HepG2 (cell line): ENCODE measurements at regions not wholly inside any gene's neighbourhood (a gene's known extent, or its start where the extent isn't known, plus 50 kb on each side); places are given as distances from the start of the nearest gene placed in this dataset.

Experiments
- ATAC-seq: fragments of 200-7000 bp; cut with Tn5 transposase; 3 replicates; pipeline ENCODE4 v1.9.1; 2020; ENCODE audit warnings: mild to moderate bottlenecking, moderate library complexity
- BruUV-seq: library from RNA; stranded (reverse); fragments of 400-500 nt; replicated peaks from 2 replicates; lab custom pipeline; 2021; lab: Mats Ljungman, UMichigan
- CTCF ChIA-PET: fragments of 300-600 bp; formaldehyde crosslinking; extraction: SDS; loops from one replicate; lab custom pipeline; 2021; ENCODE audit warnings: low total read pairs, inconsistent platforms, low intra/inter-chr PET ratio; lab: Yijun Ruan, JAX
- POLR2A ChIA-PET: fragments of 350-600 bp; sonication (Branson Sonifier 250); formaldehyde crosslinking; loops from one replicate; lab custom pipeline; 2020; ENCODE audit warnings: antibody characterized with exemption, inconsistent platforms; lab: Yijun Ruan, JAX
- DNase-seq: peaks from one replicate; pipeline ENCODE4 v3.0.0-alpha.2; 2015; ENCODE audit warnings: low spot score
- FAIRE-seq: peaks from 3 replicates; lab custom pipeline; 2011; peaks lifted over from hg19 to GRCh38; lab: Jason Lieb, UNC
- H2AFZ ChIP-seq: one replicate; pipeline ENCODE4 v1.6.1; 2011; ENCODE audit warnings: low read length, inconsistent platforms
- H3K27ac ChIP-seq: fragments of 300-600 bp; 3 replicates; pipeline ENCODE4 v1.8.0; 2011; ENCODE audit warnings: mixed run types, mild to moderate bottlenecking, mixed read lengths, low read length, inconsistent platforms; ENCODE audit not compliant: insufficient read depth; ENCODE audit errors: extremely low read length
- H3K27me3 ChIP-seq, 2 experiments: fragments of 200-600 bp in 1 of 2; 2 replicates in 1 of 2; 3 replicates in 1 of 2; pipeline versions ENCODE4 v1.6.0 to v1.8.0; 2011; ENCODE audit warnings: low read length in 2 of 2, mild to moderate bottlenecking in 2 of 2, moderate library complexity in 2 of 2, inconsistent platforms in 1 of 2; ENCODE audit not compliant: insufficient read depth in 2 of 2, control insufficient read depth in 1 of 2
- H3K36me3 ChIP-seq, 2 experiments: fragments of 200-600 bp in 1 of 2; replicated peaks in 1 of 2; 2 replicates in 1 of 2; 3 replicates in 1 of 2; pipeline versions ENCODE4 v1.5.1 to v1.8.0; 2011; ENCODE audit warnings: low read length in 2 of 2, inconsistent platforms in 1 of 2; ENCODE audit not compliant: insufficient read depth in 2 of 2, control insufficient read depth in 1 of 2
- H3K4me1 ChIP-seq: 2 replicates; pipeline ENCODE4 v1.5.1; 2012; ENCODE audit warnings: low read length, inconsistent platforms; ENCODE audit not compliant: insufficient read depth
- H3K4me2 ChIP-seq: 2 replicates; pipeline ENCODE4 v1.6.0; 2011; ENCODE audit warnings: low read depth, low read length, inconsistent platforms
- H3K4me3 ChIP-seq, 3 experiments: fragments of 200-600 bp in 1 of 3; sonication (generic), shearing (Covaris generic) in 1 of 3; replicated peaks in 1 of 3; 2 replicates each; pipeline ENCODE4 v1.5.1; 2011 to 2016; ENCODE audit warnings: low read length in 3 of 3, inconsistent platforms in 2 of 3, low read depth in 2 of 3, mild to moderate bottlenecking in 2 of 3, control low read depth in 1 of 3, mixed read lengths in 1 of 3; ENCODE audit not compliant: insufficient read depth in 1 of 3
- H3K79me2 ChIP-seq: one replicate; pipeline ENCODE4 v1.6.1; 2011; ENCODE audit warnings: low read length, inconsistent platforms; ENCODE audit not compliant: insufficient read depth
- H3K9ac ChIP-seq: 2 replicates; pipeline ENCODE4 v1.6.0; 2011; ENCODE audit warnings: mild to moderate bottlenecking, low read depth, low read length, inconsistent platforms; ENCODE audit not compliant: insufficient read depth
- H3K9me3 ChIP-seq: 2 replicates; pipeline ENCODE4 v1.5.1; 2012; ENCODE audit warnings: mild to moderate bottlenecking, low read length
- H4K20me1 ChIP-seq: 2 replicates; pipeline ENCODE4 v1.6.0; 2011; ENCODE audit warnings: inconsistent platforms, mild to moderate bottlenecking, low read length, moderate library complexity; ENCODE audit not compliant: insufficient read depth
- ADNP ChIP-seq: sonication (generic); formaldehyde crosslinking; IDR thresholded peaks from 2 replicates; pipeline ENCODE4 v1.4.0; 2020; ENCODE audit warnings: missing genetic modification reagents
- ATM ChIP-seq: fragments of 450-650 bp; IDR thresholded peaks from 2 replicates; pipeline ENCODE4 v1.7.1; 2017; ENCODE audit warnings: mild to moderate bottlenecking, borderline replicate concordance
- KAT2B ChIP-seq: fragments of 150-350 bp; IDR thresholded peaks from 2 replicates; pipeline ENCODE4 v1.6.1; 2014; ENCODE audit warnings: low read depth, low read length, borderline replicate concordance
- KDM1A ChIP-seq: IDR thresholded peaks from 2 replicates; pipeline ENCODE4 v1.6.1; 2016; ENCODE audit warnings: missing compliant biosample characterization
- KDM5A ChIP-seq: fragments of 200-600 bp; sonication (generic); IDR thresholded peaks from 2 replicates; pipeline ENCODE4 v1.7.0; 2018; ENCODE audit warnings: antibody characterized with exemption, mild to moderate bottlenecking, low read length, borderline replicate concordance
- KDM5B ChIP-seq: sonication (generic); formaldehyde crosslinking; IDR thresholded peaks from 2 replicates; pipeline ENCODE4 v1.4.0; 2020; ENCODE audit warnings: missing genetic modification reagents, mild to moderate bottlenecking, borderline replicate concordance
- MAFK ChIP-seq, 2 experiments: IDR thresholded peaks in 1 of 2; conservative IDR thresholded peaks in 1 of 2; 2 replicates each; pipeline ENCODE4 v1.6.1; 2011; ENCODE audit warnings: improper control_type of control experiment in 2 of 2, low read length in 2 of 2
- MBD4 ChIP-seq: IDR thresholded peaks from 2 replicates; pipeline ENCODE4 v1.6.1; 2012; ENCODE audit warnings: low read length, inconsistent platforms, borderline replicate concordance
- NCOA1 ChIP-seq: sonication (generic); formaldehyde crosslinking; IDR thresholded peaks from 2 replicates; pipeline ENCODE4 v1.9.0; 2021; ENCODE audit warnings: missing genetic modification reagents
- NFYC ChIP-seq: IDR thresholded peaks from 2 replicates; pipeline ENCODE4 v1.6.1; 2016; ENCODE audit warnings: missing genetic modification reagents, missing compliant biosample characterization
- PATZ1 ChIP-seq: sonication (generic); formaldehyde crosslinking; IDR thresholded peaks from 2 replicates; pipeline ENCODE4 v1.4.0; 2020; ENCODE audit warnings: missing genetic modification reagents
- RFXAP ChIP-seq: sonication (generic); formaldehyde crosslinking; IDR thresholded peaks from 2 replicates; pipeline ENCODE4 v1.4.0; 2020; ENCODE audit warnings: missing genetic modification reagents, borderline replicate concordance
- SRSF9 ChIP-seq: fragments of 200-400 bp; formaldehyde crosslinking; IDR thresholded peaks from 2 replicates; pipeline ENCODE4 v1.6.1; 2018; ENCODE audit warnings: borderline replicate concordance, mild to moderate bottlenecking, low read depth, low read length; ENCODE audit not compliant: insufficient read depth, poor library complexity, severe bottlenecking
- TCF7 ChIP-seq: sonication (generic); IDR thresholded peaks from 2 replicates; pipeline ENCODE4 v1.6.1; 2016; ENCODE audit warnings: antibody characterized with exemption, low read depth
- TP53 ChIP-seq: sonication (generic); formaldehyde crosslinking; conservative IDR thresholded peaks from 2 replicates; pipeline ENCODE4 v1.4.0; 2020; ENCODE audit warnings: missing genetic modification reagents
- ZBTB25 ChIP-seq: IDR thresholded peaks from 2 replicates; pipeline ENCODE4 v1.6.1; 2018; ENCODE audit warnings: missing genetic modification reagents
- ZNF563 ChIP-seq: sonication (generic); formaldehyde crosslinking; IDR thresholded peaks from 2 replicates; pipeline ENCODE4 v1.8.0; 2022; ENCODE audit warnings: mild to moderate bottlenecking, moderate library complexity, missing genetic modification reagents
- ZNF572 ChIP-seq: sonication (generic); formaldehyde crosslinking; IDR thresholded peaks from 2 replicates; pipeline ENCODE4 v1.5.1; 2020; ENCODE audit warnings: mild to moderate bottlenecking, missing genetic modification reagents
- WGBS: methylation state at CpG from one replicate; pipeline ENCODE4 v1.1.6; 2017; ENCODE audit warnings: low lambda C conversion rate; 5-methylcytosine and 5-hydroxymethylcytosine counted together
- in situ Hi-C: cut with HindIII; loops from 2 replicates; pipeline ENCODE4 v1.10.0; 2017; ENCODE audit warnings: low pct_unique_long_range_greater_than_20kb; ENCODE audit not compliant: extremely low pct_ligation_motif_present
- intact Hi-C: fragments of 100-400 bp; cut with micrococcal nuclease; formaldehyde crosslinking; loops from one replicate; pipeline ENCODE4 v1.10.0; 2022; ENCODE audit not compliant: unreplicated experiment

- TF ChIP-seq KAT2B (no peak), TCF7 (no peak), PATZ1 (CRISPR knock-in tag) (no peak)
Observed at GRCh38 chr1:188937965-188938551, 1539.6 kb downstream of the BRINP3 start (continued).

GRCh38 chr1:188941986-188942385 lies 1535.7 kb downstream of the BRINP3 start:
- BruUV-seq, result no TSS peak
- no peaks in the 10 kb centered on the region for H3K79me2 ChIP-seq
- intact Hi-C loops (no loop called here), in situ Hi-C loops (no loop called here)
- H3K4me3 ChIP-seq, result no peak overlapping the region
- H3K36me3 ChIP-seq, result no peaks in the 10 kb centered on the region
- 45% methylated on average over 2 of the region's 2 CpGs for WGBS
- H3K9ac ChIP-seq, result no peak overlapping the region
- no peaks in the 10 kb centered on the region for H3K27me3 ChIP-seq
- TF ChIP-seq ATM, result no peak
- TF ChIP-seq NCOA1 (CRISPR knock-in tag), result no peak
- TF ChIP-seq RFXAP (CRISPR knock-in tag), result no peak
- no peak for TF ChIP-seq ZNF572 (CRISPR knock-in tag)
- TF ChIP-seq SRSF9, result no peak
- TF ChIP-seq ADNP (CRISPR knock-in tag), result no peak
- TF ChIP-seq KDM1A (CRISPR knock-in tag), result no peak
- no peak for TF ChIP-seq ZNF563 (CRISPR knock-in tag)
- no peak for TF ChIP-seq MBD4
- TF ChIP-seq KDM5B (CRISPR knock-in tag), result no peak
- TF ChIP-seq ZBTB25, result no peak
- TF ChIP-seq NFYC (CRISPR knock-in tag), result no peak
- TF ChIP-seq MAFK (conservative IDR thresholded peaks at IDR 0.05 in 1 of 2, IDR thresholded peaks at IDR 0.05 in 1 of 2; ENCODE audit: low read length in 2 of 2), result no peak
- TF ChIP-seq TP53 (CRISPR knock-in tag), result no peak
- TF ChIP-seq KDM5A, result no peak
- TF ChIP-seq, all 625 proteins: peak for 0
- Histone ChIP-seq H3K4me1 (no peaks in the 10 kb centered on the region), H3K9me3 (no peaks in the 10 kb centered on the region), H4K20me1 (no peaks in the 10 kb centered on the region), H3K4me2 (no peak overlapping the region), H3K27ac (no peak overlapping the region), H2AFZ (no peak overlapping the region)
- FAIRE-seq, result no peak
- ChIA-PET POLR2A (no interaction called here), CTCF (no interaction called here)
- ATAC-seq, result no peak
- DNase-seq, result no peak
